DND-41 (cell line): ENCODE measurements at regions not wholly inside any gene's neighbourhood (a gene's known extent, or its start where the extent isn't known, plus 50 kb on each side); places are given as distances from the start of the nearest gene placed in this dataset.

Source experiments
- ATAC-seq: fragments of 200-7000 bp; cut with Tn5 transposase; 3 replicates; pipeline ENCODE4 v1.9.1; 2021; ENCODE audit warnings: low read depth; ENCODE audit not compliant: insufficient read depth
- DNase-seq: peaks from one replicate; pipeline ENCODE4 v3.0.0-alpha.2; 2020
- H2AFZ ChIP-seq: 2 replicates; pipeline ENCODE4 v1.6.0; 2012; ENCODE audit warnings: low read depth, low read length
- H3K27ac ChIP-seq: 2 replicates; pipeline ENCODE4 v1.5.1; 2012; ENCODE audit warnings: low read length, inconsistent platforms
- H3K27me3 ChIP-seq: fragments of 200-600 bp; sonication (generic); 2 replicates; pipeline ENCODE4 v1.6.0; 2012; ENCODE audit warnings: low read length, mild to moderate bottlenecking, inconsistent platforms; ENCODE audit not compliant: insufficient read depth, poor library complexity
- H3K36me3 ChIP-seq: 2 replicates; pipeline ENCODE4 v1.5.1; 2012; ENCODE audit warnings: low read length, inconsistent platforms; ENCODE audit not compliant: insufficient read depth
- H3K4me1 ChIP-seq: 2 replicates; pipeline ENCODE4 v1.5.1; 2012; ENCODE audit warnings: mild to moderate bottlenecking, low read length; ENCODE audit not compliant: insufficient read depth
- H3K4me2 ChIP-seq: 2 replicates; pipeline ENCODE4 v1.6.0; 2012; ENCODE audit warnings: mild to moderate bottlenecking, moderate library complexity, low read length, inconsistent platforms; ENCODE audit not compliant: insufficient read depth
- H3K4me3 ChIP-seq, 2 experiments: fragments of 200-600 bp in 1 of 2; shearing (Covaris generic) in 1 of 2; 2 replicates each; pipeline ENCODE4 v1.5.1; 2012 to 2016; ENCODE audit warnings: inconsistent platforms in 2 of 2, low read length in 2 of 2, mild to moderate bottlenecking in 2 of 2, low read depth in 1 of 2, moderate library complexity in 1 of 2
- H3K79me2 ChIP-seq: 2 replicates; pipeline ENCODE4 v1.6.0; 2012; ENCODE audit warnings: low read length, inconsistent platforms; ENCODE audit not compliant: insufficient read depth
- H3K9ac ChIP-seq: 2 replicates; pipeline ENCODE4 v1.6.0; 2012; ENCODE audit warnings: low read depth, mild to moderate bottlenecking, inconsistent platforms, low read length, moderate library complexity
- H3K9me3 ChIP-seq: 2 replicates; pipeline ENCODE4 v1.5.1; 2012; ENCODE audit warnings: low read length, moderate library complexity, mild to moderate bottlenecking, inconsistent platforms; ENCODE audit not compliant: insufficient read depth, severe bottlenecking
- H4K20me1 ChIP-seq: 2 replicates; pipeline ENCODE4 v1.6.0; 2012; ENCODE audit warnings: low read length; ENCODE audit not compliant: insufficient read depth
- CTCF ChIP-seq: IDR thresholded peaks from 2 replicates; pipeline ENCODE4 v1.5.1; 2012; ENCODE audit warnings: borderline replicate concordance, low read length, moderate library complexity, mild to moderate bottlenecking; ENCODE audit not compliant: poor library complexity, severe bottlenecking; ENCODE audit errors: extremely low read depth
- EZH2 ChIP-seq: IDR thresholded peaks from 3 replicates; pipeline ENCODE4 v1.6.1; 2012; ENCODE audit warnings: borderline replicate concordance, low read depth, mild to moderate bottlenecking, moderate library complexity, low read length, inconsistent platforms; ENCODE audit not compliant: severe bottlenecking

GRCh38 chr13:90568165-90568564 lies 779.3 kb upstream of the MIR17HG start:
- no peaks in the 10 kb centered on the region for H4K20me1 ChIP-seq
- H3K9me3 ChIP-seq, result no peaks in the 10 kb centered on the region
- H3K27me3 ChIP-seq, result no peaks in the 10 kb centered on the region
- no peak overlapping the region for H3K4me3 ChIP-seq
- DNase-seq, result no peak
- no peak overlapping the region for H3K9ac ChIP-seq
- TF ChIP-seq EZH2 (no peak), CTCF (no peak)
- no peak overlapping the region for H3K27ac ChIP-seq
- H2AFZ ChIP-seq, result no peak overlapping the region
- H3K36me3 ChIP-seq, result no peaks in the 10 kb centered on the region
- H3K4me1 ChIP-seq, result no peaks in the 10 kb centered on the region
- ATAC-seq, result no peak
- no peak overlapping the region for H3K4me2 ChIP-seq
- no peaks in the 10 kb centered on the region for H3K79me2 ChIP-seq

- Histone ChIP-seq H4K20me1 (no peaks in the 10 kb centered on the region), H3K27me3 (no peaks in the 10 kb centered on the region), H3K27ac (no peak overlapping the region), H3K9ac (no peak overlapping the region), H3K36me3 (no peaks in the 10 kb centered on the region), H3K4me1 (no peaks in the 10 kb centered on the region), H3K79me2 (no peaks in the 10 kb centered on the region), H2AFZ (no peak overlapping the region), H3K4me3 (no peak overlapping the region), H3K9me3 (no peaks in the 10 kb centered on the region), H3K4me2 (no peak overlapping the region)
- DNase-seq (no peak), ATAC-seq (no peak)
- TF ChIP-seq CTCF, result no peak
These were observed 771.4 kb upstream of the MIR17HG start for GRCh38 chr13:90576067-90576466.

GRCh38 chr13:90577726-90578125 lies 769.8 kb upstream of the MIR17HG start:
- H4K20me1 ChIP-seq, result no peaks in the 10 kb centered on the region
- no peak overlapping the region for H3K4me3 ChIP-seq
- no peaks in the 10 kb centered on the region for H3K27me3 ChIP-seq
- H3K4me2 ChIP-seq, result no peak overlapping the region
- TF ChIP-seq CTCF (no peak), EZH2 (no peak)
- H3K9me3 ChIP-seq, result no peaks in the 10 kb centered on the region
- DNase-seq (no peak), ATAC-seq (no peak)
- H3K9ac ChIP-seq, result no peak overlapping the region
- H3K27ac ChIP-seq, result no peak overlapping the region
- H2AFZ ChIP-seq, result no peak overlapping the region
- H3K4me1 ChIP-seq, result no peaks in the 10 kb centered on the region
- H3K79me2 ChIP-seq, result no peaks in the 10 kb centered on the region
- H3K36me3 ChIP-seq, result no peaks in the 10 kb centered on the region

- H3K9me3 ChIP-seq, result no peaks in the 10 kb centered on the region
- H3K79me2 ChIP-seq, result no peaks in the 10 kb centered on the region
- H3K27ac ChIP-seq, result no peak overlapping the region
- no peak overlapping the region for H3K9ac ChIP-seq
- no peaks in the 10 kb centered on the region for H3K4me1 ChIP-seq
- no peak overlapping the region for H3K4me3 ChIP-seq
- H3K4me2 ChIP-seq, result no peak overlapping the region
- no peaks in the 10 kb centered on the region for H3K36me3 ChIP-seq
- DNase-seq, result no peak
- H2AFZ ChIP-seq, result no peak overlapping the region
- no peak for TF ChIP-seq CTCF
- ATAC-seq, result no peak
- H3K27me3 ChIP-seq, result no peaks in the 10 kb centered on the region
- no peaks in the 10 kb centered on the region for H4K20me1 ChIP-seq
These were observed 762.1 kb upstream of the MIR17HG start for GRCh38 chr13:90585392-90585791.
